DND-41 (cell line): ENCODE measurements at regions not wholly inside any gene's neighbourhood (a gene's known extent, or its start where the extent isn't known, plus 50 kb on each side); places are given as distances from the start of the nearest gene placed in this dataset.

ENCODE experiments used
- ATAC-seq: fragments of 200-7000 bp; cut with Tn5 transposase; 3 replicates; pipeline ENCODE4 v1.9.1; 2021; ENCODE audit warnings: low read depth; ENCODE audit not compliant: insufficient read depth
- DNase-seq: peaks from one replicate; pipeline ENCODE4 v3.0.0-alpha.2; 2020
- H2AFZ ChIP-seq: 2 replicates; pipeline ENCODE4 v1.6.0; 2012; ENCODE audit warnings: low read depth, low read length
- H3K27ac ChIP-seq: 2 replicates; pipeline ENCODE4 v1.5.1; 2012; ENCODE audit warnings: low read length, inconsistent platforms
- H3K27me3 ChIP-seq: fragments of 200-600 bp; sonication (generic); 2 replicates; pipeline ENCODE4 v1.6.0; 2012; ENCODE audit warnings: low read length, mild to moderate bottlenecking, inconsistent platforms; ENCODE audit not compliant: insufficient read depth, poor library complexity
- H3K36me3 ChIP-seq: 2 replicates; pipeline ENCODE4 v1.5.1; 2012; ENCODE audit warnings: low read length, inconsistent platforms; ENCODE audit not compliant: insufficient read depth
- H3K4me1 ChIP-seq: 2 replicates; pipeline ENCODE4 v1.5.1; 2012; ENCODE audit warnings: mild to moderate bottlenecking, low read length; ENCODE audit not compliant: insufficient read depth
- H3K4me2 ChIP-seq: 2 replicates; pipeline ENCODE4 v1.6.0; 2012; ENCODE audit warnings: mild to moderate bottlenecking, moderate library complexity, low read length, inconsistent platforms; ENCODE audit not compliant: insufficient read depth
- H3K4me3 ChIP-seq, 2 experiments: fragments of 200-600 bp in 1 of 2; shearing (Covaris generic) in 1 of 2; 2 replicates each; pipeline ENCODE4 v1.5.1; 2012 to 2016; ENCODE audit warnings: inconsistent platforms in 2 of 2, low read length in 2 of 2, mild to moderate bottlenecking in 2 of 2, low read depth in 1 of 2, moderate library complexity in 1 of 2
- H3K79me2 ChIP-seq: 2 replicates; pipeline ENCODE4 v1.6.0; 2012; ENCODE audit warnings: low read length, inconsistent platforms; ENCODE audit not compliant: insufficient read depth
- H3K9ac ChIP-seq: 2 replicates; pipeline ENCODE4 v1.6.0; 2012; ENCODE audit warnings: low read depth, mild to moderate bottlenecking, inconsistent platforms, low read length, moderate library complexity
- H3K9me3 ChIP-seq: 2 replicates; pipeline ENCODE4 v1.5.1; 2012; ENCODE audit warnings: low read length, moderate library complexity, mild to moderate bottlenecking, inconsistent platforms; ENCODE audit not compliant: insufficient read depth, severe bottlenecking
- H4K20me1 ChIP-seq: 2 replicates; pipeline ENCODE4 v1.6.0; 2012; ENCODE audit warnings: low read length; ENCODE audit not compliant: insufficient read depth
- CTCF ChIP-seq: IDR thresholded peaks from 2 replicates; pipeline ENCODE4 v1.5.1; 2012; ENCODE audit warnings: borderline replicate concordance, low read length, moderate library complexity, mild to moderate bottlenecking; ENCODE audit not compliant: poor library complexity, severe bottlenecking; ENCODE audit errors: extremely low read depth
- EZH2 ChIP-seq: IDR thresholded peaks from 3 replicates; pipeline ENCODE4 v1.6.1; 2012; ENCODE audit warnings: borderline replicate concordance, low read depth, mild to moderate bottlenecking, moderate library complexity, low read length, inconsistent platforms; ENCODE audit not compliant: severe bottlenecking

GRCh38 chr6:134442073-134442472, 124.2 kb upstream of the SGK1 start:
- H3K4me3 ChIP-seq: no peak overlapping the region
- H3K9me3 ChIP-seq: no peaks in the 10 kb centered on the region
- H3K79me2 ChIP-seq: no peaks in the 10 kb centered on the region
- DNase-seq (no peak), ATAC-seq (no peak)
- no peaks in the 10 kb centered on the region for H4K20me1 ChIP-seq
- H3K27ac ChIP-seq: no peak overlapping the region
- H3K36me3 ChIP-seq: no peaks in the 10 kb centered on the region
- H3K4me1 ChIP-seq: no peaks in the 10 kb centered on the region
- H3K27me3 ChIP-seq: no peaks in the 10 kb centered on the region
- H2AFZ ChIP-seq: no peak overlapping the region
- no peak overlapping the region for H3K9ac ChIP-seq
- TF ChIP-seq CTCF (no peak), EZH2 (no peak)
- H3K4me2 ChIP-seq: no peak overlapping the region

- no peaks in the 10 kb centered on the region for H3K9me3 ChIP-seq
- no peaks in the 10 kb centered on the region for H3K36me3 ChIP-seq
- H3K4me2 ChIP-seq: no peak overlapping the region
- DNase-seq (no peak), ATAC-seq (no peak)
- no peak overlapping the region for H3K27ac ChIP-seq
- H3K79me2 ChIP-seq: no peaks in the 10 kb centered on the region
- H3K4me3 ChIP-seq: no peak overlapping the region
- H4K20me1 ChIP-seq: no peaks in the 10 kb centered on the region
- H3K9ac ChIP-seq: no peak overlapping the region
- H2AFZ ChIP-seq: no peak overlapping the region
- no peaks in the 10 kb centered on the region for H3K27me3 ChIP-seq
- no peaks in the 10 kb centered on the region; the same call in 1 of the 2 replicates for H3K4me1 ChIP-seq
- TF ChIP-seq CTCF: no peak
- no peak for TF ChIP-seq EZH2
These were observed 120.9 kb upstream of the SGK1 start for GRCh38 chr6:134438837-134439236.

GRCh38 chr6:134437376-134437775, 119.5 kb upstream of the SGK1 start:
- ATAC-seq (no peak), DNase-seq (no peak)
- no peaks in the 10 kb centered on the region for H4K20me1 ChIP-seq
- no peaks in the 10 kb centered on the region for H3K36me3 ChIP-seq
- no peak overlapping the region for H2AFZ ChIP-seq
- H3K9me3 ChIP-seq: no peaks in the 10 kb centered on the region
- H3K79me2 ChIP-seq: no peaks in the 10 kb centered on the region
- no peak for TF ChIP-seq CTCF
- TF ChIP-seq EZH2: no peak
- no peak overlapping the region for H3K4me2 ChIP-seq
- H3K27ac ChIP-seq: no peak overlapping the region
- no peaks in the 10 kb centered on the region for H3K27me3 ChIP-seq
- H3K4me3 ChIP-seq: no peak overlapping the region
- H3K4me1 ChIP-seq: no peaks in the 10 kb centered on the region; the same call in 1 of the 2 replicates
- no peak overlapping the region for H3K9ac ChIP-seq

GRCh38 chr6:134436950-134437349, 119.0 kb upstream of the SGK1 start:
- Histone ChIP-seq H3K4me1 (no peaks in the 10 kb centered on the region; the same call in 1 of the 2 replicates), H2AFZ (no peak overlapping the region), H3K36me3 (no peaks in the 10 kb centered on the region), H3K4me3 (no peak overlapping the region), H3K79me2 (no peaks in the 10 kb centered on the region), H3K9ac (no peak overlapping the region), H4K20me1 (no peaks in the 10 kb centered on the region), H3K9me3 (no peaks in the 10 kb centered on the region), H3K27me3 (no peaks in the 10 kb centered on the region), H3K27ac (no peak overlapping the region), H3K4me2 (no peak overlapping the region)
- no peak for TF ChIP-seq CTCF
- no peak for TF ChIP-seq EZH2
- ATAC-seq: no peak
- DNase-seq: no peak
